ENCODE measurements at regions not wholly inside any gene's neighbourhood (a gene's known extent, or its start where the extent isn't known, plus 50 kb on each side); places are given as distances from the start of the nearest gene placed in this dataset.
"Not testable (repeated sequence)": the region's sequence is repeated elsewhere in the genome, so short reads cannot be mapped to it uniquely, and the experiment has no call there.

- TF ChIP-seq CTCF (IDR thresholded peaks at IDR 0.05; ENCODE audit: insufficient read depth, low read length); POLR2AphosphoS5 (IDR thresholded peaks at IDR 0.05; ENCODE audit: low read depth); SPI1 (IDR thresholded peaks at IDR 0.05; ENCODE audit: borderline replicate concordance, low read depth): not testable (repeated sequence)
Measured at GRCh38 chr5:96170481-96171125, 209.0 kb upstream of the ELL2 start.
